ENCODE measurements at regions not wholly inside any gene's neighbourhood (a gene's known extent, or its start where the extent isn't known, plus 50 kb on each side); places are given as distances from the start of the nearest gene placed in this dataset.
"Not testable (repeated sequence)": the region's sequence is repeated elsewhere in the genome, so short reads cannot be mapped to it uniquely, and the experiment has no call there.

- not testable (repeated sequence) for DNase-seq (ENCODE audit: low spot score)
These were observed 50.5 kb upstream of the THOC3 start for GRCh38 chr5:176018598-176018997.

DNA sequence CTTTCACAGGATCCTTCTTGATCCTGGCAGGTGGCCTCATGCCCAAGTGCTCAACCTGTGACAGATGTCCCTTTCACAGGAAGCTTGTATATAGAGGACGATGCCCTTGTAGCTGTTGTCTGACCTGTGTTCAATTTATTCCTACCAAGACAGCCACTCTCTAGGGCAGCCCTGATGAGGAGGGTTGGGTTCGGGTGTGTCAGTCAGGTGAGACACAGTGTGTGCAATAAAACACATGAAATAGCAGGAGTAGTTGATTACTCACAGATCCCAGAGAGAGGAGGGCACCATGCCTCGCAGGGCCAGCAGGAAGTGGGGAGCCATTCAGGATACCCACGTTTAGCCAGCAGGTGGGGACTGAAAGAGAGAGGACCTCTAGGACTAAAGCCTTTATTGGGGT is 52.7 kb upstream of the THOC3 start:
- not testable (repeated sequence) for DNase-seq (ENCODE audit: low spot score)

DNA sequence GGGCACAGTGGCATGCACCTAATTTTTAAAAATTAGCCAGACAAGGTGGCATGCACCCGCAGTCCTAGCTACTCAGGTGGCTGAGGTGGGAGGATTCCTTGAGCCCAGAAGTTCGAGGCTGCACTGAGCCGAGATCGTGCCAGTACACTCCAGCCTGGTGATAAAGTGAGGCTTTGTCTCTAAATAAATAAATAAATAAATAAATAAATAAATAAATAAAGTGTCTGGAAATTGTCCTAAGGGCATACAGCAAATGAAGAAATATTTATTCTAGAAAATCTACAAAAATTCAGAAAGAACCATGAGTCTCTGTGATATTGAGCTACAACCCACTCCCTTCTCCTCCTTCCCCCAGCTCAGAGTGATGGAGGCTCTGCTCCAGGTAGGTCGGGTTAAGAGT is 55.4 kb upstream of the THOC3 start:
- not testable (repeated sequence) for DNase-seq (ENCODE audit: low spot score)

- not testable (repeated sequence) for DNase-seq (ENCODE audit: low spot score)
These were observed 61.3 kb upstream of the THOC3 start for GRCh38 chr5:176029445-176029844.

DNA sequence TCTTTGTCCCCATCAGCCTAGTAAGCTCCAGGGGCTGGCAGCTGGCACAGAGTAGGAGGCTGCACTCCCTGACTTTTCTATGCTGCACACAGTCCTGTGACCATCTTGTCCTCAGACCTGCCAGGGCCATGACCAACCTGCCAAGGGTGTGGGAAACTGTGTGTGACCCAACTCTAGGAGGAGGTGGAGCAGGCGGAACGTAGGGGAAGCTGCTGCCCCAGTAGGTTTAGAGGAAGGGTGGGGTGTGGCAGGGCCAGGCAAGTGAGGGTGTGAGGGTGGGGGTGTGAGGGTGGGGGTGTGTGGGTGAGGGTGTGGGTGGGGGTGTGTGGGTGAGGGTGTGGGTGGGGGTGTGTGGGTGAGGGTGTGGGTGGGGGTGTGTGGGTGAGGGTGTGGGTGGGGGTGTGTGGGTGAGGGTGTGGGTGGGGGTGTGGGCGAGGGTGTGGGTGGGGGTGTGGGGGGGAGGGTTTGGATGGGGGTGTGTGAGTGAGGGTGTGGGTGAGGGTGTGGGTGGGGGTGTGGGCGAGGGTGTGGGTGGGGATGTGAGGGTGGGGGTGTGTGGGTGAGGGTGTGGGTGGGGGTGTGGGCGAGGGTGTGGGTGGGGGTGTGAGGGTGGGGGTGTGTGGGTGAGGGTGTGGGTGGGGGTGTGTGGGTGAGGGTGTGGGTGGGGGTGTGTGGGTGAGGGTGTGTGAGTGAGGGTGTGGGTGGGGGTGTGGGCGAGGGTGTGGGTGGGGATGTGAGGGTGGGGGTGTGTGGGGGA is 62.4 kb upstream of the THOC3 start:
- not testable (repeated sequence) for DNase-seq (ENCODE audit: low spot score)

DNA sequence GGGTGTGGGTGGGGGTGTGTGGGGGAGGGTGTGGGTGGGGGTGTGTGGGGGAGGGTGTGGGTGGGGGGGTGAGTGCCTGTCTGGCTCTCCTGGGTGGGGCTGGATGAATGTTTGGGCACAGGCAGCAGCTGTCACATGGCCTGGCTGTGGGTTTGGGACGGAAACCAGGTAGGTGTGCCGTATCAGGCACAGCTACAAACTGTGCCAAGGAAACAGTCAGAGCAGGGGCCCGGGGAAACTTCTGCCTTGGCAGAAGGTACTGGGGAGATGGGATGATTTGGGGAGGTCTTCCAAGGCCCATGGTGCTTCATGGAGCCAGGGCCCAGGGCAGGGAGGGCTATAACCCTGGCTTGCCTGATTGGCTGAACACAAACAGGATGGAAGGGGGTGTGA is 63.0 kb upstream of the THOC3 start:
- not testable (repeated sequence) for DNase-seq (ENCODE audit: low spot score)

DNA sequence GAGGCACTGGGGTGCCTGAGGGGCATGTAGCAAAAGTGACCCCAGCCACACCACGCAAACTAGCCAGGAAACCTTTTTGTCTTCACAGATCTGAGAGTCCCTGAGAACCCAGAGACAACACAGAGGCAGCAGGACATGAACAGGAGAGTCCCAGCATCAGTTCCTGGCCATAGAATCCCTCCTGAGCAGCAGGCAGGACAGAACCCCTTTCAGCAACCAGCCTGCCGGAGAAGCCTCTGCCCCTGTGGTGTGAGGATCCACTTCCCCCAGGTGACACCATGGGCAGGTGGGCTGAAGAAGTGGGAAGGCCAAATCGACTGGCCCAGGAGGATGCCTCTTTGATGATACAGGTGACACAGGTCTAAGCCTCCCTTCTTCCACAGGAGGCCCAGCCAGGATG is 65.1 kb upstream of the THOC3 start:
- DNase-seq (ENCODE audit: low spot score), result not testable (repeated sequence)

GRCh38 chr5:176034407-176035200 is 66.5 kb upstream of the THOC3 start:
- DNase-seq (ENCODE audit: low spot score), result not testable (repeated sequence)

GRCh38 chr5:176035201-176035530 is 67.1 kb upstream of the THOC3 start:
- DNase-seq (ENCODE audit: low spot score), result not testable (repeated sequence)

DNA sequence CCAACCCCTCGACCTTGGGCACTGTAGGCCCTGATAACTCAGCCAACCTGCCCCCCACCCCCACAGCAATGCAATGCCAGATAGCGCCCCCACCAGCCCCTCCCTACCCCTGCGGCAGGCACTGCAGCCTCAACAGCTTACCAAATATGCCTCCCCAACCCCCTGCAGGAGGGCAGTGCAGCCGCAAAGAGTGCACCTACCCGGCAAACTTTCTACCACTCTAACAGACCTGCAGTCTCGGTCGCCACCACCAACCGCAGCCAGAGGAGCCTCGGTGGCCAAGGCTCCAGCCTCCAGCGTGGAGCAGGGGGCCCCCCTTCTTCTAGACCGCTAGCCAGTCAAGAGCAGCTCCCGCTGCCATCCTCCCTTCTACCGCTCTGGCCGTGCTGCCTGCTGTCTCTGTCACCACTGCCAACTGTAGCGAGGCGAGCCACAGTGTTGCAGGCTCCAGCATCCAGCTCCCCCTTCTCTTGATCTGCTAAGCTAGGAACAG is 67.7 kb upstream of the THOC3 start:
- not testable (repeated sequence) for DNase-seq (ENCODE audit: low spot score)

GRCh38 chr5:176036391-176036790 is 68.3 kb upstream of the THOC3 start:
- DNase-seq (ENCODE audit: low spot score), result not testable (repeated sequence)

- DNase-seq (ENCODE audit: low spot score), result not testable (repeated sequence)
These were observed 69.1 kb upstream of the THOC3 start for GRCh38 chr5:176037190-176037589.

GRCh38 chr5:176040105-176040801 is 72.1 kb upstream of the THOC3 start:
- not testable (repeated sequence) for DNase-seq (ENCODE audit: low spot score)

GRCh38 chr5:176041248-176041994 is 73.3 kb upstream of the THOC3 start:
- not testable (repeated sequence) for DNase-seq (ENCODE audit: low spot score)

DNA sequence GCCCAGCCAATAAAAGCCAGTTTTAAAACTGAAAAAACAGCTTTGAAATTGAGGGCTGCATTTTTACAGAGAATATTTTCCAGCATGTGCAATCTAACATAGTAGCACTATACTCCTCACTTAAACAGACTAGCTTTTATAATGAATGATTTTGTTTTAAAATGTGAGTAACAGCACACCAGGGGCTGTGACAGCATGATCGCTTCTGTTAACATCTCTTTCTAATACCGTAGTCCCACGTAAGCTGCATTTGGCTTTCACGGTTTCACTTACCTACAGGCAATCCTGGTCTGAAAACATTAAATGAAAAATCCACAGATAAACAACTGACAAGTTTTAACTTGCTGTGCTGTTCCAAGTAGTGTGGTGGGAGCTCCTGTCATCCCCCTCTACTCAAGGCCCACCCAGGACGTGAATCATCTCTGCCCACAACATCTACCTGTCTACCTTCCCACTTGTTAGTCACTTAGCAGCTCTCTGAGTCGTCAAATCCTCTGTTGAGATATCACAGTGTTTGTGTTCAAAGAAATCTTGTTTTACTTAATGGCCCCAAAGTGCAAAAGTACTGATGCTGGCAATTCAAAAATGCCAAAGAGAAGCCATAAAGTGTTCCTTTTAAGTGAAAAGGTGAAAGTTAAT is 74.0 kb upstream of the THOC3 start:
- DNase-seq (ENCODE audit: low spot score), result not testable (repeated sequence)

DNA sequence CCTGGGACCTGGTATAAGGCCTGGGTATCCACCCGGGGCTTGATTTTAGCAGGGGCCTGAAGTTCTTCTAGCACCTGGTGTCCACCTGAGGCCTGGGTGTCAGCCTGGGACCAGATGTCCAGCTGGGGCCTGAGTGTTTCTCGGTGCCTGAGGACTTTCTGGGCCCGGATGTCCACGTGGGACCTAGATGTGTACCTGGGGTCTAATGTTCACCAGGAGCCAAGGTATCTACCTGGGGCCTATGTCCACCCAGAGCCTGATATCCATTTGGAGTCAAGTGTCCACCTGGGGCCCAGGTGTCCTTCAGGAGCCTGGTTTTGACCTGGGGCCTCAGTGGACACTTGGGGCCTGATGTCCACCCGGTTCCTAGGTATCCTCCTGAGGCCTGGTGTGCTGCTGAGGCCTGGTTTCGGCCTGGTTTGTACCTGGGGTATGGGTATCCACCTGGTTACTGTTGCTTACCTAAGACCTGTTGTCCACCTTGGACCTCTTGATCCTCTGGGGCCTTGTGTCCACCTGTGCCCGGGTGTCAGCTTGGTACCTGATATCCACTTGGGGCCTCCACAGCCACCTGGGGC is 75.2 kb upstream of the THOC3 start:
- not testable (repeated sequence) for DNase-seq (ENCODE audit: low spot score)

DNA sequence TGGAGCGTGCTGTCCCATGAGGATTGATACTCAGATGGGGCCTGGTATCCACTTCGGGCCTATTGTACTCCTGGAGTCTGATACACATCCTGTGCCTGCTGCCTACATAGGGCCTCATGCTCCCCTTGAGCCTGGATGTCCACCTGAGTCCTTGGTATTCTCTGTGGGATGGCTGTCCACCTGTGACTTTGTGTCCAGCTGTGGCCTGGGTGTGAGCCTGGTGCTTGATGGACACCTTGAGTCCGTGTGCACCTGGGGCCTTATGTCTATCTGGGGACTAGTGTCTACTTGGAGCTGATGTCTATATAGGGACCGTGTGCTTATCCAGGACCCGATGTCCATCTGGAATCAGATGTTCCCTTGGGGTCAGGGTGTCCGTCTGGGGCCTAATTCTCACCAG is 75.9 kb upstream of the THOC3 start:
- not testable (repeated sequence) for DNase-seq (ENCODE audit: low spot score)

- DNase-seq (ENCODE audit: low spot score), result not testable (repeated sequence)
These were observed 76.3 kb upstream of the THOC3 start for GRCh38 chr5:176044431-176044830.

GRCh38 chr5:176045442-176045841 is 77.3 kb upstream of the THOC3 start:
- not testable (repeated sequence) for DNase-seq (ENCODE audit: low spot score)

GRCh38 chr5:176048671-176049070 is 80.6 kb upstream of the THOC3 start:
- DNase-seq (ENCODE audit: low spot score), result not testable (repeated sequence)
